ENCODE measurements at regions not wholly inside any gene's neighbourhood (a gene's known extent, or its start where the extent isn't known, plus 50 kb on each side); places are given as distances from the start of the nearest gene placed in this dataset.
A peak's percentile ranks its signal among the peaks of the same experiment; 100 is the strongest.
"Not testable (repeated sequence)": the region's sequence is repeated elsewhere in the genome, so short reads cannot be mapped to it uniquely, and the experiment has no call there.

- Histone ChIP-seq H3K4me3 (ENCODE audit: low read length) (no peak overlapping the region), H3K9me3 (ENCODE audit: control insufficient read depth, low read depth, low read length) (no peaks in the 10 kb centered on the region), H3K27ac (ENCODE audit: low read length) (no peak overlapping the region), H3K4me1 (ENCODE audit: control insufficient read depth, insufficient read depth, low read length) (peaks cover 3% of the 10 kb centered on the region), H3K36me3 (ENCODE audit: control insufficient read depth, insufficient read depth, low read length) (no peaks in the 10 kb centered on the region), H3K27me3 (ENCODE audit: control insufficient read depth, insufficient read depth, low read length) (no peaks in the 10 kb centered on the region)
- WGBS (ENCODE audit: insufficient coverage, low lambda C conversion rate): no CpG with 5 or more reads among the region's 5 CpGs
- DNase-seq: no peak
These were observed 181.9 kb downstream of the PSMG1 start for GRCh38 chr21:39001341-39001740.

GRCh38 chr21:39000496-39000895 is 182.8 kb downstream of the PSMG1 start:
- no CpG with 5 or more reads among the region's 3 CpGs for WGBS (ENCODE audit: insufficient coverage, low lambda C conversion rate)
- Histone ChIP-seq H3K27me3 (ENCODE audit: control insufficient read depth, insufficient read depth, low read length) (no peaks in the 10 kb centered on the region), H3K4me3 (ENCODE audit: low read length) (no peak overlapping the region), H3K27ac (ENCODE audit: low read length) (no peak overlapping the region), H3K9me3 (ENCODE audit: control insufficient read depth, low read depth, low read length) (no peaks in the 10 kb centered on the region), H3K4me1 (ENCODE audit: control insufficient read depth, insufficient read depth, low read length) (peaks cover 12% of the 10 kb centered on the region), H3K36me3 (ENCODE audit: control insufficient read depth, insufficient read depth, low read length) (no peaks in the 10 kb centered on the region)
- no peak for DNase-seq

- no peak for DNase-seq
- Histone ChIP-seq H3K27me3 (ENCODE audit: control insufficient read depth, insufficient read depth, low read length) (no peaks in the 10 kb centered on the region), H3K4me3 (ENCODE audit: low read length) (no peak overlapping the region), H3K9me3 (ENCODE audit: control insufficient read depth, low read depth, low read length) (no peaks in the 10 kb centered on the region), H3K36me3 (ENCODE audit: control insufficient read depth, insufficient read depth, low read length) (no peaks in the 10 kb centered on the region), H3K27ac (ENCODE audit: low read length) (no peak overlapping the region), H3K4me1 (ENCODE audit: control insufficient read depth, insufficient read depth, low read length) (peaks cover 9% of the 10 kb centered on the region)
- WGBS (ENCODE audit: insufficient coverage, low lambda C conversion rate): 97% methylated on average over 3 of the region's 3 CpGs
These were observed 184.1 kb downstream of the PSMG1 start for GRCh38 chr21:38999161-38999560.

GRCh38 chr21:38998281-38998680 is 185.0 kb downstream of the PSMG1 start:
- 94% methylated on average over 3 of the region's 7 CpGs for WGBS (ENCODE audit: insufficient coverage, low lambda C conversion rate)
- not testable (repeated sequence) for H3K27ac ChIP-seq (ENCODE audit: low read length); H3K4me3 ChIP-seq (ENCODE audit: low read length); H3K36me3 ChIP-seq (ENCODE audit: control insufficient read depth, insufficient read depth, low read length); DNase-seq; H3K27me3 ChIP-seq (ENCODE audit: control insufficient read depth, insufficient read depth, low read length); H3K9me3 ChIP-seq (ENCODE audit: control insufficient read depth, low read depth, low read length); H3K4me1 ChIP-seq (ENCODE audit: control insufficient read depth, insufficient read depth, low read length)

GRCh38 chr21:38997843-38998175 is 185.4 kb downstream of the PSMG1 start:
- 100% methylated on average over 1 of the region's 3 CpGs for WGBS (ENCODE audit: insufficient coverage, low lambda C conversion rate)
- H3K4me1 ChIP-seq (ENCODE audit: control insufficient read depth, insufficient read depth, low read length); H3K36me3 ChIP-seq (ENCODE audit: control insufficient read depth, insufficient read depth, low read length); H3K4me3 ChIP-seq (ENCODE audit: low read length); H3K27ac ChIP-seq (ENCODE audit: low read length); H3K9me3 ChIP-seq (ENCODE audit: control insufficient read depth, low read depth, low read length); DNase-seq; H3K27me3 ChIP-seq (ENCODE audit: control insufficient read depth, insufficient read depth, low read length): not testable (repeated sequence)

- Histone ChIP-seq H3K27ac (ENCODE audit: low read length) (no peak overlapping the region), H3K4me3 (ENCODE audit: low read length) (no peak overlapping the region), H3K36me3 (ENCODE audit: control insufficient read depth, insufficient read depth, low read length) (no peaks in the 10 kb centered on the region), H3K4me1 (ENCODE audit: control insufficient read depth, insufficient read depth, low read length) (peaks cover 14% of the 10 kb centered on the region), H3K9me3 (ENCODE audit: control insufficient read depth, low read depth, low read length) (no peaks in the 10 kb centered on the region), H3K27me3 (ENCODE audit: control insufficient read depth, insufficient read depth, low read length) (no peaks in the 10 kb centered on the region)
- WGBS (ENCODE audit: insufficient coverage, low lambda C conversion rate): no CpG with 5 or more reads among the region's 10 CpGs
- no peak for DNase-seq
These were observed 186.0 kb downstream of the PSMG1 start for GRCh38 chr21:38997051-38997842.

- Histone ChIP-seq H3K36me3 (ENCODE audit: control insufficient read depth, insufficient read depth, low read length) (no peaks in the 10 kb centered on the region), H3K27me3 (ENCODE audit: control insufficient read depth, insufficient read depth, low read length) (no peaks in the 10 kb centered on the region), H3K27ac (ENCODE audit: low read length) (no peak overlapping the region), H3K9me3 (ENCODE audit: control insufficient read depth, low read depth, low read length) (no peaks in the 10 kb centered on the region), H3K4me1 (ENCODE audit: control insufficient read depth, insufficient read depth, low read length) (peaks cover 16% of the 10 kb centered on the region), H3K4me3 (ENCODE audit: low read length) (no peak overlapping the region)
- no CpG with 5 or more reads among the region's 2 CpGs for WGBS (ENCODE audit: insufficient coverage, low lambda C conversion rate)
- DNase-seq: no peak
These were observed 186.9 kb downstream of the PSMG1 start for GRCh38 chr21:38996355-38996754.

GRCh38 chr21:38995731-38996130 is 187.5 kb downstream of the PSMG1 start:
- peak in 1 of 2 donors; percentile 56 for DNase-seq
- H3K27ac ChIP-seq (ENCODE audit: low read length): no peak overlapping the region

GRCh38 chr21:38995071-38995669 is 188.1 kb downstream of the PSMG1 start:
- no peak for DNase-seq
- no CpG with 5 or more reads among the region's 13 CpGs for WGBS (ENCODE audit: insufficient coverage, low lambda C conversion rate)
- Histone ChIP-seq H3K27ac (ENCODE audit: low read length) (no peak overlapping the region), H3K27me3 (ENCODE audit: control insufficient read depth, insufficient read depth, low read length) (no peaks in the 10 kb centered on the region), H3K4me1 (ENCODE audit: control insufficient read depth, insufficient read depth, low read length) (peaks cover 23% of the 10 kb centered on the region), H3K4me3 (ENCODE audit: low read length) (no peak overlapping the region), H3K9me3 (ENCODE audit: control insufficient read depth, low read depth, low read length) (no peaks in the 10 kb centered on the region), H3K36me3 (ENCODE audit: control insufficient read depth, insufficient read depth, low read length) (no peaks in the 10 kb centered on the region)

More at GRCh38 chr21:38995731-38996130, 187.5 kb downstream of the PSMG1 start:
- no peak overlapping the region for H3K4me3 ChIP-seq (ENCODE audit: low read length)
- no peaks in the 10 kb centered on the region for H3K9me3 ChIP-seq (ENCODE audit: control insufficient read depth, low read depth, low read length)
- H3K36me3 ChIP-seq (ENCODE audit: control insufficient read depth, insufficient read depth, low read length): no peaks in the 10 kb centered on the region
- WGBS (ENCODE audit: insufficient coverage, low lambda C conversion rate): no CpG with 5 or more reads among the region's 5 CpGs
- no peaks in the 10 kb centered on the region for H3K27me3 ChIP-seq (ENCODE audit: control insufficient read depth, insufficient read depth, low read length)
- H3K4me1 ChIP-seq (ENCODE audit: control insufficient read depth, insufficient read depth, low read length): peaks cover 17% of the 10 kb centered on the region

GRCh38 chr21:38994042-38994441 is 188.3 kb downstream of the ETS2 start:
- no peak overlapping the region for H3K4me3 ChIP-seq (ENCODE audit: low read length)
- peak overlapping the region; percentile 1 for H3K27ac ChIP-seq (ENCODE audit: low read length)
- peaks cover 34% of the 10 kb centered on the region for H3K4me1 ChIP-seq (ENCODE audit: control insufficient read depth, insufficient read depth, low read length)
- no peak for DNase-seq
- no peaks in the 10 kb centered on the region for H3K27me3 ChIP-seq (ENCODE audit: control insufficient read depth, insufficient read depth, low read length)
- no CpG with 5 or more reads among the region's 12 CpGs for WGBS (ENCODE audit: insufficient coverage, low lambda C conversion rate)
- no peaks in the 10 kb centered on the region for H3K9me3 ChIP-seq (ENCODE audit: control insufficient read depth, low read depth, low read length)
- H3K36me3 ChIP-seq (ENCODE audit: control insufficient read depth, insufficient read depth, low read length): no peaks in the 10 kb centered on the region

GRCh38 chr21:38993561-38993960 is 187.8 kb downstream of the ETS2 start:
- no peak overlapping the region for H3K4me3 ChIP-seq (ENCODE audit: low read length)
- peak overlapping the region; percentile 1 for H3K27ac ChIP-seq (ENCODE audit: low read length)
- H3K9me3 ChIP-seq (ENCODE audit: control insufficient read depth, low read depth, low read length): no peaks in the 10 kb centered on the region
- H3K36me3 ChIP-seq (ENCODE audit: control insufficient read depth, insufficient read depth, low read length): no peaks in the 10 kb centered on the region
- peaks cover 35% of the 10 kb centered on the region for H3K4me1 ChIP-seq (ENCODE audit: control insufficient read depth, insufficient read depth, low read length)
- peak in 1 of 2 donors; percentile 44 for DNase-seq
- WGBS (ENCODE audit: insufficient coverage, low lambda C conversion rate): no CpG with 5 or more reads among the region's 4 CpGs
- H3K27me3 ChIP-seq (ENCODE audit: control insufficient read depth, insufficient read depth, low read length): no peaks in the 10 kb centered on the region

All from large intestine (tissue), 3 donors.